HG02571 (cell line): ENCODE measurements at regions not wholly inside any gene's neighbourhood (a gene's known extent, or its start where the extent isn't known, plus 50 kb on each side); places are given as distances from the start of the nearest gene placed in this dataset.

Experiments used
- ATAC-seq: cut with Tn5 transposase; IDR thresholded peaks from one replicate; pipeline ENCODE4 v1.9.1; 2021; ENCODE audit warnings: mild to moderate bottlenecking, moderate library complexity; ENCODE audit not compliant: unreplicated experiment

GRCh38 chr5:165809914-165810313 lies 2304.5 kb downstream of the MAT2B start:
- no peak for ATAC-seq

DNA sequence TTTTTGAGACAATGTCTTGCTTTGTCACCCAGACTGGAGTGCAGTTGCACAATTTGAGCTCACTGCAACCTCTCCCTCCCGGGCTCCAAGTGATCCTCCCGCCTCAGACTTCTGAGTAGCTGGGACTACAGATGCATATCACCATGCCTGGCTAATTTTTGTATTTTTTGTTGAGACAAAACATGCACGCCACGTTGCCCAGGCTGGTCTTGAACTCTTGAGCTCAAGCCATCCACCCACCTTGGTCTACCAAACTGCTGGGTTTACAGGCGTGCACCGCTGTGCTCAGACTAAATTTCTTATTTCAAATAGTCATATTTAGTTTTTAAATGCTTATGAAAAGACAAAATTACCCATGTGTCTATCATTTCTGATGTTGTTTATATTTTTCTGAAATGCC lies 2324.1 kb downstream of the MAT2B start:
- ATAC-seq = no peak

GRCh38 chr5:165834891-165835290 lies 2329.5 kb downstream of the MAT2B start:
- no peak for ATAC-seq

- no peak for ATAC-seq
Measured at GRCh38 chr5:165836046-165836445, 2330.6 kb downstream of the MAT2B start.

- no peak for ATAC-seq
Measured at GRCh38 chr5:165837286-165837685, 2331.9 kb downstream of the MAT2B start.

DNA sequence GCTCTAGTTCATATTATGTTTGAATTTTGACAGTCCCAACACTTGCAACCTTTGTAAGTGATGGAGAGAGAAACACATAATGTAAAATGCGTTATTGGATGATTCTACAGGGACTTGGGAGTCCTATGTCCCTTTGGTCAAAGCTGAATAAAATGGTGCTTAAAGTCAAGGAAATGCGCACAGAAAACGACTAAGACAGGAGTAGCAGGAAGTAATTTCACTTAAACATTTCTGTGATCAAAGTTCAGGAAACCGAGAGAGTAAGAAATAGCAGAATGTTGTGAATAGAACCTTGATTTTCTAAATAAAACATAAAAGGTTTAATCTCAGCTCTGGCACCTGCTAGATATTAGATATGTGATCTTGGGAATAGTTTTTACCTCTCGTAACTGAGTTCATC lies 2339.2 kb downstream of the MAT2B start:
- ATAC-seq = no peak

- ATAC-seq = no peak
Measured at GRCh38 chr5:165858118-165858517, 2352.7 kb downstream of the MAT2B start.

GRCh38 chr5:165859251-165859650 lies 2353.8 kb downstream of the MAT2B start:
- no peak for ATAC-seq

DNA sequence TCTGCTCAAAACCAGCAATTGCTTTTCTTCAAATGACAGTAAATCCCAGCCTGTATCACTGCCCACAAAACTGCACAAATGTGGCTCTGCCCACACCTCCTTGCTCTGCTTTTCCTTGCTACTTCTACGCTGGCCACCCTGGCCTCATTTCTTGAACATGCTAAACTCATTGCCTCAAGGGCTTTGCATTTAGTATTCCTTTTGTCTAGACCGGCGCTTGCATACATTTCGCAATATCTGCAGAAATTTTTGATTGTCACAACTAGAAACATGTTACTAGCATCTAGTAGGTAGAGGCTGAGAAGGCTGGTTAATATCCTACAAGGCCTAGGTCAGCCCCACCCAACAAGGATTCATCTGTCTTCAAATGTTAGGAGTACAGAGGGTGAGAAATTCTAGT lies 2357.8 kb downstream of the MAT2B start:
- no peak for ATAC-seq

DNA sequence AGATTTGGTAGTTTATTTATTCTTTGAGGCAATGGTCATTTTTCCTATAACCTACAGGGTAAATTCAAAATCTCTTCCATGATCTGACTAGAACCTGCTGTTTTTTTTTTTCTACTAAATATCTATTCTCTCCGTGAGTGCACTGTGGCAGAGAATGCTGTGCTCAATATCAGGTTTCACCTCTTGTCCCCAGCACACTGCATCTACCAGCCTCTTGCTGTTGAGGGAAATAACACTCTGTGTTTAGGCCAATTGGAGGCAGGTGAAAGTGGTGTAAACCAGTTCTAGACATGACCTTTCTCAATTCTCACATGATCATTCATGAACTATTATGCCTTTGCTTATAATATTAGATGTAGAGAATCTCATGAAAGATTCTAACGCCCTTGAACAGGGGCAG lies 2365.9 kb downstream of the MAT2B start:
- no peak for ATAC-seq

- ATAC-seq = no peak
Measured at GRCh38 chr5:165874851-165875250, 2369.4 kb downstream of the MAT2B start.

GRCh38 chr5:165876538-165876937 lies 2371.1 kb downstream of the MAT2B start:
- ATAC-seq = no peak

GRCh38 chr5:165877475-165877874 lies 2372.1 kb downstream of the MAT2B start:
- ATAC-seq = no peak

DNA sequence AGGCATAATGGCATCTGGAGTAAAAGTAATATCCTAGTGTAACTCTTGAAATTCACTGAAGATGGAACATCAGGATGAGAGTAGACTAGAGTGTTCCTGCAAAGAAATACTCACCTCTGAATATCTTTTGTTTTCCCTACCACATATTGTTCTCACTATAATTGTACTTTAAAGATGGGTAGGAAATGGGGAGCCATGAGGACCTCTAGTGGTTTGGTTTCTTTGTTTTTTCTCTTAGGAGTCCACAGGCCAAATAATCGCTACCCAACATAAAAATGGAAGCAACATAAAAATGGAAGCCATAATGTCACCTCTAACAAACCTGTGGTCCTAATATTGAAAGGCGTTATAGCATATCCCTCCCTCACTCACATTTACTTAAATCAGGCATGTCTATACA lies 2375.8 kb downstream of the MAT2B start:
- ATAC-seq = no peak

DNA sequence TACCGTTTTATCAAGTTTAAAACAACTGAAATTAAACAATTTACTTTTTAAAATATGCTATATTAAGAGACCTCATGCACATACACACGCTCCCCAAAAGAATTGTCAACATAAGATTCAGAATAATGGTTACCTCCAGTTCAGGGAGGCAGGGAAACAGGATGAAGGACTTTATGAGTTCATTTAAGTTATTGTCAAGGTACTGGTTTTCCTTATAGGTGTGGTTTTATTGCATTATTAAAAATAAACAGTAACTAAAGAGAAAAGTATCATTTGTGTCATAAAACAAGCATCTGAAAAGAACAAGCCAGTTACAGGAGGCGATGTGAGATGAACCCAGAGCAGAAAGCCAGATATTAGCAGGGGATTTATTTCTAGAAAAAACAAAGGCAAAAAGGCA lies 2376.7 kb downstream of the MAT2B start:
- ATAC-seq = no peak

GRCh38 chr5:165885623-165886350 lies 2380.4 kb downstream of the MAT2B start:
- no peak for ATAC-seq

GRCh38 chr5:165887147-165887546 lies 2381.7 kb downstream of the MAT2B start:
- ATAC-seq = no peak

GRCh38 chr5:165892383-165892782 lies 2387.0 kb downstream of the MAT2B start:
- ATAC-seq = no peak

DNA sequence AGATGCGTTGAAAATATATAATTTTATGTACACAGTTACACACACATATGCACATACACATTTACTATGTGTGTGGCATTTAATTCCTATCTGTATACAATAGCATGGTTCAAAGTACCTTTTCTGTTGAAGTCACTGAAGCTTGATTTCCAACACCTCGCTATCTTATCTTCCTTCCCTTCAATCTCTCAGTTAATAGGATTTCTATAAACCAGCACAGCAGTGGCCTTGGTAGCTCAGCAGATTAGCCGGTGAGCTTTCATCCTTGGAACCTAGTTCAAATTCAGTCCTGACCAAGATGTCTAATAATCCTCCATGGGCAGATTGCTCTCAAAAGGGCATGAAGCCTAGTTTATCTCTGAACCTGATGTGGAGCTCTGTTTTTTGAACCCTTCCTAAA lies 2389.5 kb downstream of the MAT2B start:
- ATAC-seq = no peak

DNA sequence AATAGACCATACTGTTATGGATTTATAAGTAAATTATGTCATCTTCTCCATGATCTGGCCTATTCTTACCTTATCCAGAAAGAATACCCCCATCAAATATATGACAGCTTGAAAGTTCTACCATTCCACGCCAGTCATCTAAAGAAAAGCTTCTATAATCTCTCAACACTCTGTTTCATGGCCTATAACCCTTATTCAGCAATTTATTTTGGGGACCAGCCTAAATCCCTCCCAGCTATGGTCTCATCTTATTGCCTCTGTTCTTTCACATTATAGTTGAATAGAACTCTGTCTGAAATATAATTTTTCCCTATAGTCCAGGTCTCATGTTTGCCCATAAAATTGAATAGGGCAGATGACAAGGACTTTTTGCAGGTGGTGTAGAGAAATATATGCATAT lies 2387.6 kb upstream of the WWC1 start:
- no peak for ATAC-seq

DNA sequence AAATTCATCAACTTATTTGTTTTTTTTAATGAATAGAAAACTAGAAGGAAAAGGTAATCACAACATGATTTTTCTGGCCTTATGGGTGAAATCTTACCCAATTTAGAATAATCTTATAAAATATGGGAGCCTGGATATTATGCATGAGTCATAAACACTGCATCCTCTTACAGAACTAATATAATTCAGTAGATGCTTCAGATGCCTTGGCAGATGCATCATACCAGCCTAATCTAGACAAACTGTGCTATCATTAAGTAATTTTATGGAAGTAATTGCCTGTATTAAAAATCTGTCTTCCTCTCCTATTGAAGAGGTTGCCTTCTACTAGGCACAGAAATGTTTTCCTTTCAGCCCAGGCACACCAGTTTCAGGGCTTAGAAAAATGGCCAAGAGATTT lies 2384.6 kb upstream of the WWC1 start:
- ATAC-seq = no peak

- ATAC-seq = no peak
Measured at GRCh38 chr5:165913059-165913458, 2378.4 kb upstream of the WWC1 start.

DNA sequence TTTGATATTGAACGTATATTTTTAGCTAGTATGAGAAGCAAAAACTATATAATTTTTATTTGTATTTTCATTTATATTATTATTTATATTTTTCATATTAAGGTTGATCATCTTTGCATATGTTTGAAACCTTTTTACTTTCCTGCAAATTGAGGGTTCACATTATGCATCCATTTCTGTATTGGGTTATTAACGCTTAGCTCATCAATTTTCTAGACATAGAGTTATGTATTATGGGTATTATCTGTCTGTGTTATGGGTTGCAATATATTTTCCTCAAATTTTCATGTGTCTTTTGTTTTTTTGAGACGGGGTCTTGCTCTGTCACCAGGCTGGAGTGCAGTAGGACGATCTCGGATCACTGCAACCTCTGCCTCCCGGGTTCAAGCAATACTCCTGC lies 2377.0 kb upstream of the WWC1 start:
- no peak for ATAC-seq
